T-helper 9 cell (primary cell): ENCODE measurements at regions not wholly inside any gene's neighbourhood (a gene's known extent, or its start where the extent isn't known, plus 50 kb on each side); places are given as distances from the start of the nearest gene placed in this dataset.
A peak's percentile ranks its signal among the peaks of the same experiment; 100 is the strongest.
"Not testable (repeated sequence)": the region's sequence is repeated elsewhere in the genome, so short reads cannot be mapped to it uniquely, and the experiment has no call there.

Experiments
- DNase-seq: peaks from one replicate; pipeline ENCODE4 v3.0.0-alpha.2; 2020

DNA sequence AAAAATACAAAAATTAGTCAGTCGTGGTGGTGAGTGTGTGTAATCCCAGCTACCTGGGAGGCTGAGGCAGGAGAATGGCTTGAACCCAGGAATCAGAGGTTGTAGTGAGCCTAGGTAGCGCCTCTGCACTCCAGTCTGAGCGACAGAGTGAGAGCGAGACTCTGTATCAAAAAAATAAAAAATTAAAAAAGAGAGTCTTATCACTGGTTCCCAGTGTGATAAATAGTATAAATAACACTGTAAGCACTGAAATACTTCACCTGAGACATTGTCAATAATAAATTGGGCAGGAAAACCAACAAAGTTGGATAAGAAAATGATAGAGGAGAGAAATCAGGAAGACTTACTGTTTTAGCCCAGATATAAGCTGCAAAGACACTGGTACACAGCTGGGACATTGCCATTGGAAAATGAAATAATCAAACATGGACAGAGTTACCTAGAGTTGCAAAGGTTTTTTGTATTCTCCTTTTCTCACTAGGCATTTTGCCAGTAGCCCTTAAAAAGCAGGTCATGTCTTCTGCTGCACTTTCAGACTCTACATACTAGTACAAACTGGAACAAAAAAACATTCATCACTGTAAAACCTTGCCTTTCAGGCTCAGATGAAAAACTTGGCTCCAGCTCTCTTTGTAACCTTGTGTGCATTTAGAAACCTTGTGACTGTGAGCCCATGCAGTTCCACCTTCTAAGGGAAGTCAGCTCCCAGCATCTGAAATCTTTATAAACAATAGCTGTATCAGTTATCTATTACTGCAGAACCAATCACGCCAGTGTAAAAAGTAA is 55.0 kb upstream of the PPP1R2C start:
- no peak for DNase-seq

DNA sequence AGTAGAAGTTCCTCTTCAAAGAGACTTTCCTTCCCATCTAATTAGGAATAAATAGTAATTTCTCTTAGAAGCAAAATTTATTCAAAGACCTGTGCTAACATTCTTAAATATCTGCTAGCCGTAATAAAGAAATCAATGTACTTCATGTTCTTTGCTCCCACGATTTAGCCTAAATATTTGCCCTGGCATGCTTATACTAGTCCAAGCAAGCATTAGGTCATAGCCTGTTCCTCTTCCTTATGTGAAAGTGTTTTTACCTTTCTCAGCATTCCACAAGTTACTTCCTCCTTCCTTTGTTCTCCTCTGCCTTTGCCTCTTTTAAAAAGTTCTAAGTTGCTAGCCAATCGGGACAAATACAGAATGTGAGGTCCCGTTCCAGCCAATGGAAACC is 55.6 kb upstream of the PPP1R2C start:
- DNase-seq, result not testable (repeated sequence)

DNA sequence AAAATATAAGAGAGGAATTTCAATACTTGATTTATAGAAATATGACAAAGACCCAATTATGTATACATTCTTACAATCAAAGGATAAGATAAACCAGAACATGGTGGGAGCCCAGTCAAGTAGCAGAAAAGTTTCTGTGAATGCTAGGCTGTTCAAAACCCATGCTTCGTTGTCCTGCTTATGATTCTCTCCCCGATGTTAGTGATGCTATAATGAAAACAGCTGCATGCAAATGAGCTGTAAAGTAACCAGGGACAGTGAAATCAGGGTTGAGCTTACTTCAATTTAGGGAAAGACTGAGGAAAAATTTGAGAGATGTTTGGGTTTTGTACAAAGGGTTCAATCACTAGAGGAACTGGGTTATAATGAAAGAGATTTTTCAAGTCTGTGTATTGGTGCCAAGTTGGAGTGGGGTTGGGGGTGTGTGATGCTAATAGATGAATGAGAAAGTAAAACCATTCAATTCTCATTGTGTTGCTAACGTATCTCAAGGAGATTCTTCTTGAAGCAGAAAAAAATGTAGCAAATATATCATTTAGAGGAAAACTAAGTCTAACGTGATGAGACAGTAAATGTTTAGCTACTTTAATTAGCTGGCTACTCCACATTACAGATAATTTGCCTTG is 59.3 kb upstream of the PPP1R2C start:
- no peak for DNase-seq

DNA sequence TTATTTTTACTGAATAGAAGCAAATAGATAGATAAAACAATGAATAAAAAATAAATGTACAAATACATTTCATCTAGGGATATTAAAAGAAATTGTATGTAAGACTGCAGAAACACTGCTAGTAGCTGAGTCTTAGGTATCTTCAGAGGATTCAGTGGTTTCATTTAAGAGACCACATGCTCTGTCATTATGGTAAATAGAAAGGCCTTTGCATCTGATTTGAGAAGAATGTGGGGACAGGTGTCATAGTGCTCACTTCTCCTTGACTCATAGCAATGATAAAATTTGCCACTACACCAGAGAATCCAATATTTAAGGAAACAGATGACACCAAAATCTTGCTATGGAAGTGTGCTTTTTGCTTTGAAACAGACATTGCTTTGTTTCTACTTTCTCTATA is 59.8 kb upstream of the PPP1R2C start:
- DNase-seq, result no peak

DNA sequence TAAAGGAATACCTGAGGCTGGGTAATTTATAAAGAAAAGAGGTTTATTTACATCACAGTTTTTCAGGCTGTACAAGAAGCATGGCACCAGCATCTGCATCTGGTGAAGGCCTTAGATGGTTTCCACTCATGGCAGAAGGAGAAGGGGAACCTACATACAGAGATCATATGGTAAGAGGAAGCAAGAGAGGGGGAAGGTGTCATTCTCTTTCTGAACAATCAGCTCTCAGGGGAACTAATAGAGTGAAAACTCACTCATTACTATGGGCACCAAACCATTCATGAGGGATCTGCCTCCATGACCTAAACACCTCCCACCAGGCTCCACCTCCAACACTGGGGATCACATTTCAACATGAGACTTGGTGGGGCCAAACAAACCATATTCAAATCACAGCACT is 61.7 kb upstream of the PPP1R2C start:
- DNase-seq, result no peak

DNA sequence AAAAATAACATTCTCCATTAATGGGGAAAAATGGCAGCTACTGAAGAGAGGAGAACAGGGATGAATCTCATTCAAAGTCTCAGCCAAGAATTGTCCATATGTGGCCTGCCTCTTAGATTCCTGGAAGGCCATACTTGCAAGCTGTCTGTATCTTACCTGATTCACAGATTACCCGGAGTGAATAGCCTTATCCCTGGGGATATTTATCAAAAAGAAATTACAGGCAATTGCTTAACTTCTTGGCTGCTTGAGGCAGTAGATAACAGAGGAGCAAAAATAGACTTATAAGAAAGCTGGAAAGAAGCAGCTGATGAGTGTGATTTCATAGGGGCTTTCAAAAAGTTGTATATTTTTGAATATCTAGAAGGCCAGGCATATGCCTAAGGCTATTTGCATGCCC is 68.8 kb upstream of the PPP1R2C start:
- no peak for DNase-seq

DNA sequence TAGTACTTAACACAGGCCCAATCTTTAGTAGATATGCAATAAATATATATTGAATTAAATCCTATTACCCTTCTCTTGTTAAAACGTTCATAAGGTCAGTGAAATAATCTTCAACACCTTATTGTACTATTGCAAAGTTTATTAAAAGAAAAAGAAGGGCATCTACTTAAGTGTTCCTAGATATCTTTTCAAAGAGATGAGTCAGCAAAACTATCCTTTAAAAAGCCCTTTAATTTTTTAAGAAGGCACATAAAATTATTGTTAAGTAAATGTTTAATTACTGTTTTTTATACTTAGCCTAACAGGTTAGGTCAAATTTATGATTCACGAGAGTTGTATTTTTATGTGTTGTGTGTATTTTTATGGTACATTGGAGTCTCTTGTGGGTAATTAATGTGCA is 77.3 kb upstream of the PPP1R2C start:
- no peak for DNase-seq

DNA sequence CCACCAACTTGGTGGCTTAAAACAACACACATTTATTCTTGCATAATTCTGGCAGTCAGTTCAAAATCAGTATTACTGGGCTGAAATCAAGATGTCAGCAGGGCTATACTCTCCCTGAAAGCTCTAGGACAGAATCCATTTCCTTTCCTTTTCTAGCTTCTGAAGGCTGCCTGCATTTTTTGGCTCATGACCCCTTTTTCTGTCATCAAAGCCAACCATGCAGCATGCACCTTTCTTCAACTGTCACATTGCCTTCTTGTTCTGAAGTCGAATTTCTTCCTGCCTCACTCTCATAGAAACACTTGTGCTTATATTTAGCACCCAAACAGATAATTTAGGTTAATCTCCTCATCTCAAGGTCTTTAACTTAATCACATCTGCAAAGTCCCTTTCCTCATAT is 79.8 kb upstream of the PPP1R2C start:
- DNase-seq, result no peak

DNA sequence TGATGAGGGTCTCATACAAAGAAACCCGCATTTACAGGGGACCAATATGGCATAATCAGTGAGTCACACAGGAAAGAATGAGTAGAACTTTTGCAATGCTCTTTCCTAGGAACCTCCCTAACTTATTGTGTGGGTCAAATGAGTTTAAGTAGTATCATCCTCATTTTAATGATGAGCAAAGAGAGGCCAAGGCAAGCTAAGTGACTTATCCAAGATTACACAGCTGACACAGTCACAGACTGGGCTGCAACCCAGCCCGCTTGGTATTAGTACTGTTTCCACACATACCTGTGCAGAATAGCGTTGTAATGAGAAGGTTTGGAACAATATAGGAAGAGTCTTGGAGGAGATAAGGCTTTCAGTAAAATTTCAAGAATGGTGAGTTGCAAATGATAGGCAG is 91.0 kb upstream of the PPP1R2C start:
- DNase-seq, result no peak

DNA sequence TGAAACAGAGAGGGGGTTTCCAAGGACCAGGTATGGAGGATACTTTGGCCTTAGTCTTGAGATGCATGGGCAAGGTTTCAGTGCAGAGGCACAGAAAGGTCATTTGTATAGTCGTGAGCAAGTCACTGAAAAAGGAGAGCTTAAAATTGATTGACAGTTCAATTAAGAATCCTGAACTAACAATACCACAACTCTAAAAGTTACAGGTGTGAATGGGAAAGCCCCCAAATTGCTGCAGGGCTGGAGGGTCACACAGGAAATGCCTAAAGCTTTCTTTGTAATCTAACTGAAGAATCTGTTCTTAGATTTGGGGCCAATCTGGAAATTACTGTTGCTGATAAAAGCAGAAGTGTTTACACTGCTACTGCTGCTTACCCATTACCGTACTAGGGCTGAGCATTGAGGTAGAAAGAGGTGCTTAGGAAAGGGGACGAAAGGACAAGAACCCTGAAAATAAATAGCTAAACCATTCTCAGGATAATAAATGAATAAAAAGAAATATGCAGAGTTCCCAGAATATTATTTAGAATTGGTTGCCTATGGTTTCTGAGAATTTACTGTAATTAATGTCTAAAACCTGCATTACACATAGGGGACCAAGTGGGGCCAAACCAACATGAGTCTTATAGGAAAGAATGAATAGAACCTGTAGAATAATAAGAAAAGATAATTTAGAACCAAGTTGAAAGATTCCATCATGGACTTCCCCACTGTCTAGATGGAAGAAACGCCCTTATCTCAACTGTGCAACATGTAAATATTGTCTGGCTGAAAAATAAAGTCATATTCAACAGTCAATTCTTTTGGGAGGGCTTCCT is 91.9 kb upstream of the PPP1R2C start:
- no peak for DNase-seq

DNA sequence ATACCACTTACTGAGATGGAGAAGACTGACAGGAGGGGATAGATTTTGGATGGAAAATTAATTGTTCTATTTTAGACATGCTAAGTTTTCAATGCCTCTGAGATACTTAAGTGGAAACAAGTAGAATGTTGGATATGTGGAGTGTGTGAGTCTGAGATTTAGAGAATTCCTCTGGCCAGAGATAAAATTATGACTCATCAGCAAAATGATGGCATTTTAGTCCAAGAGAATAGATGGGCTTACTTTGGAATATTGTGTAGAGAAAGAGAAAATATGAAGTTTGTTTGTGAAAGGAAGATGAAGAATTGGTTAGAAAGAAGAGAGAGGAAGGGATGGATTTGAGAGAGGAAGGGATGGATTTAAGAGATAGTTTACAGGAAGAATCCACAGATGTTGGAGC is 108.6 kb upstream of the PPP1R2C start:
- DNase-seq, result no peak

DNA sequence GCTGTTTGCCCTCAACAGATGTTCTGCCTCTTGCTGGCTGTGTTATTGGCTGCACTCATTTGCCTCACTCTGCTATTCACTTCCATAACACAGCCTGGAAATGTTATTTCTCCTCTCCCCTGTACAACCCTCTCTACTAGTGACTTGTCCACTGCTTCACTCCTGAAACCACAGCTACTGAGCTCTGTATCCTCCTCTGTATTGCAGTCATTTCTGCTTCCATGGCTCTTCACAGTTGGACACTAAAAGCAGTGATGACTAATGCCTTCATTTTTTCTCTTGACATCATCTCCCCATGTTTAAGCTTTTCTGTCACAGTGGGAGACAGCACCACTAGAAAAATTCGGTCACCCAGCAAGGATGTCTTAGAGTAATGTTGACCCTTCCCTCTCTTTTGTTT is 123.0 kb upstream of the PPP1R2C start:
- DNase-seq, result no peak

DNA sequence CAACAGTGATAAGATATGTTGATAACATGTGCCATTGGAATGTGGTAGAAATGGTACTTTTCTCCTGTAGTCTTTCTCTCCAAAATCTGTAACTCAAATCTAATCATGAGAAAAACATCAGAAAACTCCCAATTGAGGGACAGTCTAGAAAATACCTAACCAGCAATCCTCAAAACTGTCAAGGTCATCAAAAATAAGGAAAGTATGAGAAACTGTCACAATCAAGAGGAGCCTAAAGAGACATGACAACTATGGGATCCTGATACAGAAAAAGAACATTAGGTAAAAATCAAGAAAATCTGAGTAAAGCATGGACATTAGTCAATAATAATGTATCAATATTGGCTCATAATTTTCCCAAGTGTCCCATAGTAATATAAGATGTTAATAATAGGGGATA is 124.5 kb upstream of the PPP1R2C start:
- DNase-seq, result no peak

DNA sequence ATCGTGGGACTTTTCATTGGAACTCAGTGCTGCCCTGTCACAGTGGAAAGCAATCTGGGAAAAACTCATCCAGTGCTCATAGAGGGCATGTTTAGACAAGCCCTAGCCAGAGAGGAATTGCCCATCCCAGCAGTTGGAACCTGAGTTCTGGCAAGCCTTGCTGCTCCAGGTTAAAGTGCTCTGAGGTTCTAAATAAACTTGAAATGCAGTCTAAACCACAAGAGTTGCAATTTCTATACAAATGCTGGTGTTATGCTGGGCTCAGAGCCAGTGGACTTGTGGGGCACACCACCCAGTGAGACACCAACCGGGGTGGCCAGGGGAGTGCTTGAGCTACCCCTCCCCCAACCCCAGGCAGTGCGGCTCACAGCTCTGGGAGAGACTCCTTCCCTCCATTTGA is 142.8 kb upstream of the PPP1R2C start:
- no peak for DNase-seq

DNA sequence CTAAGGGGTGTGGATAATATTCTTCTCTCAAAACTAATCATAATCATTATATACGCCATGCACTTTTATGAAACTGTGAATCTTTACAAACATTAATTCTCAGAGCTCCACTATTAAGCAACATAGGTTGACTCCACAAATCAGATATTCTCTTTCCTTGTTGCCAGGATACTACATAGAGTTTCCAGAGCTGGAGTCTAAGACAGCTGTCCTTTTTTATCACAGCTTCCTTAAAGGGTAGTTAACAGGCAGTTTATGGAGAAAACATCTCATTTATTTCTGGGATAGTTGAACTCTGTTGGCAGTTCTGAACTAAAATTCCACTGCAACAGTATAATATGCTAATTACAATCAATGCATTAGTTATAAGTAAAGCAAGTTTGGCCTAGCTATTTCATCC is 152.1 kb upstream of the PPP1R2C start:
- DNase-seq, result no peak

DNA sequence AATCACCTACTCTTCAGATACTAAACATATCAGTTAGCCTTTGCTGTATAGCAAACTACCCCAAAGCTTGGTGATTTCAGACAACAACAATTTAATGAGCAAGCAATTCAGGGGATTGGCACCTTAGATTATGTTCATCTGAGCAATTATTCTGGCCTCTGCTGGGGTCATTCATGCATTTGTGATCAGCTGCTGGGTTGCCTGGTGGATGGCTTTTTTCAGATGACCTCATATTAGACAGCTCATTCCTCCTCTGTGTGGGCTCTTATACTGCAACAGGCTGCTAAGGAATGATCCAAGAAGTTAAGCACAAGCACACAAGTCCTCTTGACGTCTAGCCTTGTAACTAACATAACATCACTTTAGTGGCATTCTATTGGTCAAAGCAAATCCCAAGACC is 153.0 kb upstream of the PPP1R2C start:
- DNase-seq, result no peak

DNA sequence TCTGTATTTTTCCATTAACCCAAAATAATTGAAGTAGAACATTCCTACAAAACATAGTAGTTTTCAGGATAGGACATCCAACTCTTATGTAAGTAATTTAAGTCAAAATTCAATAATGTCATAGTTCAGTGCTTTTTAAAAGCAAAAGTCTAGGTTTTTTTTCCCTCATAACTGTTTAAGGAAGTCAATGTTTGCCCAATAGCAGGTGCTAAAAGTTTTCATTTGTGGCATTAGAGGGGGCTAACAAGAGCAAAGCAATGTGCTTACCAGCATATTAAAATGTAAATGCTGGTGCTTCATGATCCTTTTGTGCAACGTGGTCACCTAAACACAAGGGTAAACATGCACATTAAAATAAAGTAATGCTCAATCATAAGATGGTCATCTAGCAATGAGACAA is 155.2 kb upstream of the PPP1R2C start:
- DNase-seq, result no peak

DNA sequence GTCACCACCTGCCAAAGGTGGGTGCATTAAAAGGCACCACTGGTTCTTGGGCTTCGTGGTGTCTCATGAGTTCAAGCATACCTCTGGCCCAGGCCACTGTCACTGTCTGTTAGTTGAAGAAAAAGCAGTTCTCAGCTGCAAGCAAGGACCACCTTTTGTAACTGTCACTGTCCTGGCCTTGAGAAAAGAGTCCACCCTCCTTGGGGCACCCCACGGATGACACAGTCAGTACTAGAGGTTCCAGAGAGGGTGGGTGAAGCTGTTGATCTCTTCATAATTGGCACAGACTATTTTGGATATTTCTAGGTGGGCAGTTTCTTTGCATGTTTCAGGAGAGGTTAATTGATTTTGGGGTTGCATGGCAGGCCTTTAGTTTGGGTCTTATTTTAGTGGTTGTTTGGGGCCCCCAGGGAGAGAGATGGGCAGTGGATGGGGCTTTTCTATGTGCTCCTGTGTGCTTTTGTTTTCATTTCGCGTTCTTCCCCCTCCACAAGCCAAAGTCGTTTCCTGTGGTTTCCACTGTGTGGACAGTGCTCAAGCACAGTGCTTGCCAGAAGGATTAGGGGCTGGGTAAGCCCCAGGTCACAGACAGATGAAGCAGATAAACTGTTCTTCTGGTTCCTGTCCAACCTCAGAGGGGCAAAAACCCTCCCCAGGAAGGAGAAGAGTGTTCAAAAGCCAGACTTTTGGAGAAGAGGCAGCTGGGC is 156.2 kb upstream of the PPP1R2C start:
- no peak for DNase-seq

DNA sequence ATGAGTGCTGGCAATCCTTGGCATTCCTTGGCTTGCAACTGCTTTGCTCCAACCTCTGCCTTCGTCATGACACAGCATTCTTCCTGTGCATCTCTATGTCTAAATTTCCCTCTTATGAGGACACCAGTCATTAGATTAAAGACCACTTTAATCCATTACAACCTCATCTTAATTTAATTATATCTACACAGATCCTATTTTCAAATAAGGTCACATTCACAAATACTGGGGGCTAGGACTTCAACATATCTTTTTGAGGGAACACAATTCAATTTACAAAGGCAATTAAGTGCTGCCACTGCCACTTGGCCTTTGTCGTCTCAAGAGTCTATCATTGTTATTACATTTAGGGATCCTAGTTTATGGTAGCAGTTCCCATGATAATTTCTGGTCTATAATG is 163.7 kb upstream of the PPP1R2C start:
- DNase-seq, result no peak

DNA sequence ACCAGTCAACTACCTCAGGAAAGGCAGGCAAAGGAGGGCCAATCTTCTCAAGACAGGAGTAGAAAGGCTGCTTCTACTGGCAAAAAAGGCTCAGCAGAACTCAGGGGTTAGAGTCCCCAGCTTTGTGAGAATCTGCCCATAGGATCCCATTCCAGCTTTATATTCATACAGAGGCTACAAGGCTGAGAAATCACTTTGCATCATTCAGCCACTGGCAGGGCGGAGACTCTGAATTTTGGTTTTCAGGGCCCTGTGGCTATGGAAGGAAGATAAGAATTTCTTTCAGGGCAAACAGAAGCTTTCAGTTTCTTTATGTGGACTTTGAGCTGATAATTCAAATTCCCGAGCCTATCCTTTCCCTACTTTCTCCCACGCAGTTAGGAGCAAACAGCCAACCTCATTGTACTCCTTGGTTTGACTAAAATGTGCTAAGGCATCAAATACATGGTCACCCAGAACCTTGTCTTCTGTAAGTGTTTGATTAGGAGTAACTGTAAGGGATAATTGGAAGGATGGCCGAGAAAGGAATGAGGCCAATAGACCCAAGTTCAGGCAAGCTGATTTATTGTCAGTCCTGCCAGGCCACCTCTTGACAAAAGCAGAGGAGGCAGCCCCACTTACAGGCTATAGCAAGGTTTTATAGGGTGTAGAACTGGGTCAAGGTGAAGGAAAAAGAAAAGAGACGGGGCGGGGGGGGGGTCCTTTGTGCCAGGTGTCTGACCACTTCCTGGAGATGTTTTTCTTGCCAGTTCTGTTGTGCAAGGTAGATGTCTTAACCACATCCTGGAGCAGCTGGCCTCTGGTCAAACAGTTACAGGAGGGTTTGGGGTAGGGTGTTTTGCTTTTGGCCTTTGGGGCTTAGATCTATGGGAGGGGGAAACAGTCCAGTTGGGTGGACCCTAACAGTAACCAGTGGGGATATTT is 165.3 kb upstream of the PPP1R2C start:
- peak; percentile 16 for DNase-seq

DNA sequence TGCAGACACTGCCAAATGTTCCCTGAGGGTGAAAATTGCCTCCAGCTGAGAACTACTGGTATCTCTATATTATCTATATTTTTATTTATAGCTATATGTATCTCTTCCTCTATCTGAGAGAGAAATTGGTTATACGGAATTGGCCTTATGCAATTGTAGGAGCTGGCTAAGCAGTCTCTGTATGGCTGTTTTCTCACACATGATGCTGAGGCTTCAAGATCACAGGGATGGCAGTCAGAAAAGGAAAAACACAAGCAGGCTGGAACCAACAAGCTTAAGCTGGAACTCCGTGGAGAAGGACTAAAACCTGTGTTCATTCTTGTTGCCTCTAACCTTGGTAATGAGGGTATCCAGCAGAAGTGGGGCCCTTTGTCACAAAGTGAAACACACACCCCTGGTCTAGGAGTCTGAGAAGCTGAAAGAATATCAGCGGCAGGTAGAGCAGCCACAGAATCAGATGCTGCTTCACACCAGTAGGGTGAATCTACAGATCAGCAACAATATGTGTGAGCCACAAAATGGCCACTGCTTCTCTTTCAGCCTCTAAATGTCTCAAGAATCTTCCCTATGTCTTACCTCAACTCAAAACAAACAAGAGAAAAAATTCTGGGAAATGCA is 166.5 kb upstream of the PPP1R2C start:
- DNase-seq, result no peak
